ENCODE measurements at regions not wholly inside any gene's neighbourhood (a gene's known extent, or its start where the extent isn't known, plus 50 kb on each side); places are given as distances from the start of the nearest gene placed in this dataset.

GRCh38 chr9:90309809-90310520 is 332.7 kb downstream of the DIRAS2 start:
- H3K79me2 ChIP-seq (ENCODE audit: control insufficient read depth in 1 of 2, insufficient read depth in 2 of 2, low read length in 2 of 2) = no peaks in the 10 kb centered on the region
- no peak overlapping the region for H3K18ac ChIP-seq (ENCODE audit: extremely low read depth, low read length)
- H4K8ac ChIP-seq (ENCODE audit: extremely low read depth, insufficient read depth, low read length) = no peak overlapping the region
- H3K36me3 ChIP-seq (ENCODE audit: control insufficient read depth in 2 of 4, insufficient read depth in 4 of 4, low read length in 3 of 4) = no peaks in the 10 kb centered on the region
- no peak overlapping the region for H2BK12ac ChIP-seq (ENCODE audit: low read depth, low read length)
- CTCF ChIA-PET (ENCODE audit: partially characterized antibody) = interaction anchor here (0.5 to 2.2 kb wide), 6 partner anchors 8 to 413 kb away, joined by 3 to 9 read pairs (median 3); no protein-coding TSS in a partner anchor
- H3K9me3 ChIP-seq (ENCODE audit: insufficient read depth in 2 of 2, low read depth in 1 of 2, low read length in 1 of 2) = no peaks in the 10 kb centered on the region
- no peaks in the 10 kb centered on the region for H3K27me3 ChIP-seq (replicated peaks in 1 of 4; ENCODE audit: control insufficient read depth in 3 of 4, extremely low read depth in 1 of 4, insufficient read depth in 3 of 4, low read length in 3 of 4)
- no peak overlapping the region for H2AK5ac ChIP-seq (ENCODE audit: low read depth, low read length)
- no peak overlapping the region for H4K91ac ChIP-seq (replicated peaks; ENCODE audit: insufficient read length, low read length)
- H3K9ac ChIP-seq (replicated peaks in 1 of 4; ENCODE audit: extremely low read depth in 1 of 4, low read depth in 3 of 4, low read length in 3 of 4) = no peak overlapping the region
- H3K23ac ChIP-seq (ENCODE audit: insufficient read length) = no peak overlapping the region
- no peak overlapping the region for H3K56ac ChIP-seq (replicated peaks; ENCODE audit: insufficient read length, low read depth, low read length)
- no peak overlapping the region for H3K14ac ChIP-seq (ENCODE audit: insufficient read length)
- H3K4me3 ChIP-seq (ENCODE audit: extremely low read depth in 1 of 4, insufficient read depth in 2 of 4, low read depth in 3 of 4, low read length in 4 of 4) = no peak overlapping the region
- H2BK15ac ChIP-seq (ENCODE audit: low read length) = no peak overlapping the region
- FAIRE-seq (no peak), DNase-seq (ENCODE audit: low read depth in 1 of 2, low spot score in 2 of 2) (no peak)
- H2BK120ac ChIP-seq (replicated peaks; ENCODE audit: low read depth, low read length) = no peak overlapping the region
- POLR2A ChIA-PET (ENCODE audit: partially characterized antibody) = no interaction called here
- no peak overlapping the region for H3K27ac ChIP-seq (ENCODE audit: low read depth, low read length)
- no peaks in the 10 kb centered on the region for H4K20me1 ChIP-seq (replicated peaks in 1 of 2; ENCODE audit: control insufficient read depth in 1 of 2, insufficient read depth in 2 of 2, low read length in 2 of 2)
- no peak overlapping the region for H3K4ac ChIP-seq (replicated peaks; ENCODE audit: insufficient read length, low read depth, low read length)
- H3K4me2 ChIP-seq (ENCODE audit: insufficient read depth in 1 of 2, low read depth in 2 of 2, low read length in 2 of 2) = no peak overlapping the region
- no peak overlapping the region for H2BK20ac ChIP-seq (ENCODE audit: low read length)
- H3K23me2 ChIP-seq (ENCODE audit: low read depth, low read length) = no peaks in the 10 kb centered on the region
- H3K79me1 ChIP-seq (ENCODE audit: low read depth, low read length) = no peaks in the 10 kb centered on the region
- no peak overlapping the region for H4K5ac ChIP-seq (ENCODE audit: insufficient read length, low read depth, low read length)
- no peak overlapping the region for H2BK5ac ChIP-seq (ENCODE audit: low read depth, low read length)
- no peak overlapping the region for H2AFZ ChIP-seq (ENCODE audit: low read length)
- 91% methylated on average over 7 of the region's 7 CpGs; no CpG with 5 or more reads in 1 of the 2 experiments for WGBS, 2 experiments (ENCODE audit: extremely low coverage in 1 of 2, insufficient coverage in 1 of 2, insufficient read length in 1 of 2, insufficient replicate concordance in 2 of 2, low coverage in 1 of 2, low lambda C conversion rate in 2 of 2, missing lambda C conversion rate in 1 of 2)
- no peaks in the 10 kb centered on the region for H3K4me1 ChIP-seq (replicated peaks in 1 of 4; ENCODE audit: control insufficient read depth in 3 of 4, insufficient read depth in 4 of 4, low read length in 3 of 4)
- TF ChIP-seq CEBPB (IDR thresholded peaks at IDR 0.05; ENCODE audit: low read depth, low read length) (no peak), POU5F1 (IDR thresholded peaks at IDR 0.05; ENCODE audit: low read depth, low read length) (no peak), RNF2 (IDR thresholded peaks at IDR 0.05; ENCODE audit: borderline replicate concordance, low read depth, low read length, missing control alignments, poor library complexity, severe bottlenecking) (no peak), ATF2 (IDR thresholded peaks at IDR 0.05; ENCODE audit: low read length) (no peak), GTF2F1 (IDR thresholded peaks at IDR 0.05; ENCODE audit: borderline replicate concordance, low read depth, low read length) (no peak), BRCA1 (IDR thresholded peaks at IDR 0.05; ENCODE audit: low read depth, low read length) (no peak), KDM5A (IDR thresholded peaks at IDR 0.05; ENCODE audit: low read length) (no peak), EP300 (IDR thresholded peaks at IDR 0.05; ENCODE audit: borderline replicate concordance in 1 of 2, low read depth in 2 of 2, low read length in 2 of 2) (no peak), SP2 (IDR thresholded peaks at IDR 0.05; ENCODE audit: low read length) (no peak), MAX (IDR thresholded peaks at IDR 0.05) (no peak), JUN (IDR thresholded peaks at IDR 0.05; ENCODE audit: low read depth, low read length) (no peak)

Data from H1 (cell line).